ENCODE measurements at regions not wholly inside any gene's neighbourhood (a gene's known extent, or its start where the extent isn't known, plus 50 kb on each side); places are given as distances from the start of the nearest gene placed in this dataset.

DNA sequence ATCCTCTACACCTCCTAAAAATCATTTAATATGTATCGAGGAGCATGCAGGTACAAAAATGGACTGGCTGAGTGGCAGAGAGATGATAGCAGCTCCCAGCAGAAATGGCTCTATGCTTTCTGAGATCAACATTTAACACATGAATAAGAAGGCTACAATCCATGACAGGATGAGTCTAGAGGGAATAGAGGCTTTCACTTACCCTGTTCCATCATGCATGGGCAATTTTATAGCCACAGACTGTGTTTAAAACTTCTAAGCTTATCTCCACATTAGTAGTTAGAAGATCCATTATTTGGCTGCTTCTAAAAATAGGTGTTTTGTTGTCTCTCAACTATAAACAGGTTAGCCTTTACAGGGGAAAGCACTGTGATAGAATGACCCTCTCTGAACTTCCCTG, 149.1 kb upstream of the ARHGAP28 start:
- Histone ChIP-seq H3K4me1 (ENCODE audit: control insufficient read depth, insufficient read depth, low read length) (no peaks in the 10 kb centered on the region), H3K27me3 (ENCODE audit: control insufficient read depth, insufficient read depth, low read length, poor library complexity, severe bottlenecking) (no peaks in the 10 kb centered on the region), H3K4me3 (ENCODE audit: insufficient read depth, low read depth, low read length) (no peak overlapping the region), H3K27ac (ENCODE audit: insufficient read depth, low read depth, low read length, poor library complexity, severe bottlenecking) (no peak overlapping the region), H3K36me3 (ENCODE audit: control insufficient read depth, insufficient read depth, low read length) (no peaks in the 10 kb centered on the region), H3K9me3 (ENCODE audit: control insufficient read depth, low read length) (no peaks in the 10 kb centered on the region)
- WGBS, 2 experiments = 100% methylated on average over 1 of the region's 1 CpG

DNA sequence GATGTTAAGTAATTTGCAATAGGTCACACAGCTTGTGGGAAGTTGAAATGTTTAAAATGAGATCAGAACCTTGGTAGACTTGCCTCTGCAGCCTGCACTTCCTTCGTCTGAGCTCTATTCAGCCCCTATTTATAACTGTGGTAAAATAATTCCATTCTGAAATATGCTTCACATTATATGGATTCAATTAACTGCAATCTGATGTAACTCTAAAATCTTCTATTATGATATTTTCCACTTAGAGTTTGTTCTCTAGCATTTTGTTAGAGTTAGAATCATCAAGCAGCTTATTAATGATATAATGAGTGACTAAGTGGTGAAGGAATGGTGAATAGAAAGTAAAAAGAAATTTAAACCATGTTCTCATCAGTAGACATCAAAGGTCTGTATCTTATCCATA, 139.6 kb upstream of the ARHGAP28 start:
- 90% methylated on average over 1 of the region's 1 CpG; no CpG with 5 or more reads in 1 of the 2 experiments for WGBS, 2 experiments
- Histone ChIP-seq H3K4me1 (ENCODE audit: control insufficient read depth, insufficient read depth, low read length) (no peaks in the 10 kb centered on the region), H3K36me3 (ENCODE audit: control insufficient read depth, insufficient read depth, low read length) (no peaks in the 10 kb centered on the region), H3K27me3 (ENCODE audit: control insufficient read depth, insufficient read depth, low read length, poor library complexity, severe bottlenecking) (no peaks in the 10 kb centered on the region), H3K9me3 (ENCODE audit: control insufficient read depth, low read length) (no peaks in the 10 kb centered on the region), H3K4me3 (ENCODE audit: insufficient read depth, low read depth, low read length) (no peak overlapping the region), H3K27ac (ENCODE audit: insufficient read depth, low read depth, low read length, poor library complexity, severe bottlenecking) (no peak overlapping the region)

DNA sequence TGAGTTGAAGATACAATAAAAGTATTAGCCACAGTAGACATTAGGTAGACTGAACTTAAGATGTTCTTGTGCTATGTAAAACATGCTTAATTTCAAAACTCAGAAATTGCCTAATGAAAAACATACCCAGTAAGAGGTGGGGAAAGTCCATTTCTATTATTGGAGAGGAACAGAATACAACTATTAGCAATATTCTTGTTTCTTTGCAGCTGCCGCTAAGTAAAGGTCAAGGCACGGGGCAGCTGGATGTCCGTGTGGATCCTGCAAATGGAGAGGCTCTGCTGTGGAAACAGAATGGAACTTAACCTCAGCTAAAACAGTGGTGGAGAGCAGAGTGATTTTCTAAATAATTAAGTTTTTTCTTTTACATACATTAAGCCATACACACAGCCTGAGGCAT, 139.2 kb upstream of the ARHGAP28 start:
- H3K36me3 ChIP-seq (ENCODE audit: control insufficient read depth, insufficient read depth, low read length) = no peaks in the 10 kb centered on the region
- no peaks in the 10 kb centered on the region for H3K9me3 ChIP-seq (ENCODE audit: control insufficient read depth, low read length)
- no peak overlapping the region for H3K27ac ChIP-seq (ENCODE audit: insufficient read depth, low read depth, low read length, poor library complexity, severe bottlenecking)
- no peaks in the 10 kb centered on the region for H3K4me1 ChIP-seq (ENCODE audit: control insufficient read depth, insufficient read depth, low read length)
- 79 to 85% methylated on average over 3 of the region's 3 CpGs for WGBS, 2 experiments
- H3K4me3 ChIP-seq (ENCODE audit: insufficient read depth, low read depth, low read length) = no peak overlapping the region
- no peaks in the 10 kb centered on the region for H3K27me3 ChIP-seq (ENCODE audit: control insufficient read depth, insufficient read depth, low read length, poor library complexity, severe bottlenecking)

DNA sequence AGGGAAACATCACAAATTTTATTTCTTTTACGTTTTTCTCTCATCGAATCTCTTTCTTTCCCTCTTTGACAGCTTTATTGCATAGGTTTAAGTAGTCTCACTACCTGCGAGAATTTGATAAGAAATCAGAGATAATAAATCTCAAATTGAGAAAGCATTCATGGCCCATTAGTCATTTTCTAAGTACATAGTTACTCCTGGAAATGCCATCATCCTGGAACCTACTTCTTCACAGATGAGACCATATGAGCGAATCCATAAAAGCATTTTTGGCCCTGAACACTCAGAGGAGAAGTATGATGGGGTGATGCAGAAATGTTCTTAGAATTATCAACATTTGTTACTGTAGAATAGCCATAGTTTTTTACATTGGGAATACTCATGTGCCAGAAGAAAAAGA, 138.0 kb upstream of the ARHGAP28 start:
- Histone ChIP-seq H3K9me3 (ENCODE audit: control insufficient read depth, low read length) (no peaks in the 10 kb centered on the region), H3K36me3 (ENCODE audit: control insufficient read depth, insufficient read depth, low read length) (no peaks in the 10 kb centered on the region), H3K27me3 (ENCODE audit: control insufficient read depth, insufficient read depth, low read length, poor library complexity, severe bottlenecking) (no peaks in the 10 kb centered on the region), H3K4me1 (ENCODE audit: control insufficient read depth, insufficient read depth, low read length) (no peaks in the 10 kb centered on the region), H3K4me3 (ENCODE audit: insufficient read depth, low read depth, low read length) (no peak overlapping the region), H3K27ac (ENCODE audit: insufficient read depth, low read depth, low read length, poor library complexity, severe bottlenecking) (no peak overlapping the region)
- 92 to 96% methylated on average over 3 to 4 of the region's 4 CpGs for WGBS, 2 experiments

DNA sequence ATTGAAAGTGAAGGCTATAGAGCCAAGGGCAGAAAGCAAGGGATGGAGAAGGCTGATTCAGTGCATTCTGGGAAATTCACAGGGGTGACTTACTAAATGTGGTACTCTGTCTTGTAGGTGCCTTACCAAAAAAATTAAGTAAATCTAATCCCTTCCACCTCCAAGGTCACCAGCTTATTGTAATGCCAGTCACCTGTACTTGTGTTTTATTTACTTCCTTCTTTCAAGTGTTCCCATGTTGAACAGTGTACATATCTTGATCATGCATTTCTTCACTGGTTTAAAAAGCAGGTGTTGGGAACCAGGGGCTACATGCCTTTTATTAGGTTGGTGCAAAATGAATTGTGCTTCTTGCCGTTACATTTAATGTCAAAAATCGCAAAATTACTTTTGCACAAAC, 137.0 kb upstream of the ARHGAP28 start:
- no peaks in the 10 kb centered on the region for H3K27me3 ChIP-seq (ENCODE audit: control insufficient read depth, insufficient read depth, low read length, poor library complexity, severe bottlenecking)
- no peaks in the 10 kb centered on the region for H3K4me1 ChIP-seq (ENCODE audit: control insufficient read depth, insufficient read depth, low read length)
- H3K9me3 ChIP-seq (ENCODE audit: control insufficient read depth, low read length) = no peaks in the 10 kb centered on the region
- H3K27ac ChIP-seq (ENCODE audit: insufficient read depth, low read depth, low read length, poor library complexity, severe bottlenecking) = no peak overlapping the region
- 94% methylated on average over 2 of the region's 2 CpGs for WGBS, 2 experiments
- H3K4me3 ChIP-seq (ENCODE audit: insufficient read depth, low read depth, low read length) = no peak overlapping the region
- no peaks in the 10 kb centered on the region for H3K36me3 ChIP-seq (ENCODE audit: control insufficient read depth, insufficient read depth, low read length)

DNA sequence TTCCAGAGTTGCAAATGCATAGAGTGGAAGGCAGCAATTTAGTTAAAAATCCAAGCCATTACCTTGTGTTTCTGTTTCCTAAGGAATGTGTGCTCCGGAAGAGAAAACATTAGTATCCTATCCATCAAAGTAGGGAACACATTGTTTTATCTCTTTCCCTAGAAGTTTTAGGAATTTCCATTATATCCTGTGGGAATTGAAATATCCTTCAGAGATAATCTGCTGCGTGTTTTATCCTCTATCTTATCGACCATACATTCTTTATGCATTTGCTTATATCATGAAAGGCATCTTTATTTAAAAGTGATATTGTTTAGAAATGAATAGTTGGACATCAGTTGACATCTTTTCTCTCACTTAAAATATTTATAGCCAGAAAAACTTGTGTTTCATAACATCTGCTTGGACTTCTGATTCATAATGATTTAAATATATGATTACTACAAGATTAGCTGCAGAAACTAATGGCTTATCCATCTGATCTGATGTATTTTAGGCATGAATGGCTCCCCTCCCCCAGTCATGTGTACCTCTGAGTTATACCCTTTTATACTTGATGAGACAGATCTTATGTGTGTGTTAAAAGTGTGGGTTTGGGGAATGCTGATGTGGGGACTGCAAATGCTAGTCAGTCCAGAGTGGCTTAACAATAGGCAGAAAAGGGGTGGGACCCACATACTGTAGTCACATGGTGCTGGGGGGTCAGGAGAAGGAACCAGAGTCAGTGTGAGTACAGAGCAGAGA, 136.2 kb upstream of the ARHGAP28 start:
- H3K27ac ChIP-seq (ENCODE audit: insufficient read depth, low read depth, low read length, poor library complexity, severe bottlenecking) = no peak overlapping the region
- H3K4me3 ChIP-seq (ENCODE audit: insufficient read depth, low read depth, low read length) = no peak overlapping the region
- H3K27me3 ChIP-seq (ENCODE audit: control insufficient read depth, insufficient read depth, low read length, poor library complexity, severe bottlenecking) = no peaks in the 10 kb centered on the region
- H3K9me3 ChIP-seq (ENCODE audit: control insufficient read depth, low read length) = no peaks in the 10 kb centered on the region
- no peaks in the 10 kb centered on the region for H3K4me1 ChIP-seq (ENCODE audit: control insufficient read depth, insufficient read depth, low read length)
- 97 to 100% methylated on average over 1 to 3 of the region's 3 CpGs for WGBS, 2 experiments
- no peaks in the 10 kb centered on the region for H3K36me3 ChIP-seq (ENCODE audit: control insufficient read depth, insufficient read depth, low read length)

DNA sequence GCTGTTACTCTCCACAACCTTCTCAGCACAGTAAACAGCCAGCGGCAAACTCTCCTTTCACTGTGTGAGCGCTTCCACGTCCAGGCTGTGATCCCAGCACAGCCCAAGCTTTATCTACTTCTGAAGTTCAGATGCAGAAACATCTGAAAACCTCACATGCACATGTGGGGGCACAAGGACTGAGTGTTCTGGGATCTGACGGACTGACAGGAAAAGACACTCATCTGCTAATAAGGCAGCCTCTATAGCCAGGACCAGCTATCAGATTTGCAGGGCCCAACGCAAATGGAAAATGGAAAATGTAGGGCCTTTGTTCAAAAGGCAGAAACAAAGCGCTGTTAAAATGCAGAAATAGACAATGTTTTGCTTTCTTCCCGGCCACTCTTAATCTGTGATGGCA, 133.8 kb upstream of the ARHGAP28 start:
- Histone ChIP-seq H3K27ac (ENCODE audit: insufficient read depth, low read depth, low read length, poor library complexity, severe bottlenecking) (no peak overlapping the region), H3K27me3 (ENCODE audit: control insufficient read depth, insufficient read depth, low read length, poor library complexity, severe bottlenecking) (no peaks in the 10 kb centered on the region), H3K9me3 (ENCODE audit: control insufficient read depth, low read length) (no peaks in the 10 kb centered on the region), H3K36me3 (ENCODE audit: control insufficient read depth, insufficient read depth, low read length) (no peaks in the 10 kb centered on the region), H3K4me1 (ENCODE audit: control insufficient read depth, insufficient read depth, low read length) (no peaks in the 10 kb centered on the region), H3K4me3 (ENCODE audit: insufficient read depth, low read depth, low read length) (no peak overlapping the region)
- WGBS, 2 experiments = 92 to 93% methylated on average over 7 of the region's 7 CpGs

DNA sequence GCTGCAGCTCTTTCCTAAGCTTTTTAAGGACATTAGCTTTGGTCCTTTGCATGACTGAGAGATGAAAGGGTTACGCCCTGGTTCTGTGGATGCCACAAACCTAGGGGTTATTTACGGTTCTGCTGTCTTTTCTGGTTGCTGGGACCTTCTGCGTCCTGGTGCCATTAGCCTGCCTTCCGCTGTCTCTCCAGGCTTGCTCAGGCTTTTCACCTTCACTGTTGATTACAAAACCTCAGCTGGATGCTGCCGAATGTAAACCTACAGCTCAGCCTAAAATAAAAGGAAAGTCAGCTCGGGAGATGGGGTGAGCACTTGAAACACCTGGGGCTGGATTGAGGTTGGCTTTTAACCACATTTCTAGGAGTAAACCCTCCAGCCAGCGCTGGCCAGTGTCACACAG, 130.9 kb upstream of the ARHGAP28 start:
- Histone ChIP-seq H3K27ac (ENCODE audit: insufficient read depth, low read depth, low read length, poor library complexity, severe bottlenecking) (no peak overlapping the region), H3K9me3 (ENCODE audit: control insufficient read depth, low read length) (no peaks in the 10 kb centered on the region), H3K27me3 (ENCODE audit: control insufficient read depth, insufficient read depth, low read length, poor library complexity, severe bottlenecking) (no peaks in the 10 kb centered on the region), H3K4me3 (ENCODE audit: insufficient read depth, low read depth, low read length) (no peak overlapping the region), H3K4me1 (ENCODE audit: control insufficient read depth, insufficient read depth, low read length) (no peaks in the 10 kb centered on the region), H3K36me3 (ENCODE audit: control insufficient read depth, insufficient read depth, low read length) (no peaks in the 10 kb centered on the region)
- 45 to 49% methylated on average over 7 of the region's 7 CpGs for WGBS, 2 experiments

DNA sequence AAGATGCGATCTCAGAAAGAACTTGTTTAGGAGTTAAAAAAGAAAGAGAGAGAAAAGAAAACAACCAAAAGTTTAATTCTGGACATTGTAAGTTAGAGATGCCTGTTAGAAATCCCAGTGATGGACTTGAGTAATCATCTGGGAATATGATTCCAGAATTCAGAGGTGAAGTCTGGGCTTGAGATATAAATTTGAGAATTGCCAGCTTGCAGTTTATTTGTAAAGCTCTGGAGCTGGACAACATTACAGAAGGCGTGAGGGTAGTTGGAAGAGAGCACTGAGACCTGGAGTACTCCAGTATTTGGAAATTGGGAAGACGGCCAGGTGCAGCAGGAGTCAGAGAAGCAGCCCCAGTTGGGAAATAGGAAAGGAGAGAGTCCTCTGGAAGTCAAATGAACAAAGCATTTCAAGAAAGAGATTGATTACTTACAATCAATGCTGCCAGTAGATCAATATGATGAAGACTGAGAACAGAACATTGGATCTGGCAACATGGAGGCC, 128.8 kb upstream of the ARHGAP28 start:
- H3K4me1 ChIP-seq (ENCODE audit: control insufficient read depth, insufficient read depth, low read length) = no peaks in the 10 kb centered on the region
- no peaks in the 10 kb centered on the region for H3K27me3 ChIP-seq (ENCODE audit: control insufficient read depth, insufficient read depth, low read length, poor library complexity, severe bottlenecking)
- no peak overlapping the region for H3K4me3 ChIP-seq (ENCODE audit: insufficient read depth, low read depth, low read length)
- H3K9me3 ChIP-seq (ENCODE audit: control insufficient read depth, low read length) = no peaks in the 10 kb centered on the region
- no peak overlapping the region for H3K27ac ChIP-seq (ENCODE audit: insufficient read depth, low read depth, low read length, poor library complexity, severe bottlenecking)
- 97% methylated on average over 3 of the region's 3 CpGs for WGBS, 2 experiments
- H3K36me3 ChIP-seq (ENCODE audit: control insufficient read depth, insufficient read depth, low read length) = no peaks in the 10 kb centered on the region

DNA sequence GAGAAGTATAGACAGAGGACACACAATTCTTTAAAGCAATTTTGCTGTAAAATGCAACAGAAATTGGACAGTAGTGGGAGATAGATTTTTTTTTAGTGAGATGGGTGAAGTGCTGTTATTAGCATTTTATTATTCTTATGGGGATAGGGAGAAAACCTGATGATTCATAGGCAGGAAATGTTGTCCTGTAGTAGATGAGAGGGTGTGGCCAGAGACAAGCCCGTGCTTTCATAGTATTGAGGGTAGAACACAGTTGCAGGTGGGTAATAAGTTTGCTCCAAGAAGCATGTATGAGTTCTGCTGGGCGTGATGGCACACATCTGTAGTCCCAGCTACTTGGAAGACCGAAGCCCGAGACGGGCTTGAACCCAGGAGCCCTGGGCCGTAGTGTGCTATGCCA, 128.3 kb upstream of the ARHGAP28 start:
- H3K4me1 ChIP-seq (ENCODE audit: control insufficient read depth, insufficient read depth, low read length) = peaks cover 4% of the 10 kb centered on the region
- H3K9me3 ChIP-seq (ENCODE audit: control insufficient read depth, low read length) = no peaks in the 10 kb centered on the region
- no peak overlapping the region for H3K27ac ChIP-seq (ENCODE audit: insufficient read depth, low read depth, low read length, poor library complexity, severe bottlenecking)
- no peak overlapping the region for H3K4me3 ChIP-seq (ENCODE audit: insufficient read depth, low read depth, low read length)
- 94 to 95% methylated on average over 6 of the region's 6 CpGs for WGBS, 2 experiments
- no peaks in the 10 kb centered on the region for H3K36me3 ChIP-seq (ENCODE audit: control insufficient read depth, insufficient read depth, low read length)
- no peaks in the 10 kb centered on the region for H3K27me3 ChIP-seq (ENCODE audit: control insufficient read depth, insufficient read depth, low read length, poor library complexity, severe bottlenecking)
